GM23338 (cell line): ENCODE measurements at regions not wholly inside any gene's neighbourhood (a gene's known extent, or its start where the extent isn't known, plus 50 kb on each side); places are given as distances from the start of the nearest gene placed in this dataset.

Source experiments
- ATAC-seq: fragments of 200-7000 bp; cut with Tn5 transposase; 3 replicates; pipeline ENCODE4 v1.9.1; 2020
- DNase-seq: peaks from one replicate; pipeline ENCODE4 v3.0.0-alpha.2; 2015; ENCODE audit warnings: low spot score
- H2AFZ ChIP-seq: fragments of 200-600 bp; sonication (generic); 2 replicates; pipeline ENCODE4 v1.8.0; 2016; ENCODE audit warnings: antibody characterized with exemption, mild to moderate bottlenecking, moderate library complexity
- H3F3A ChIP-seq: fragments of 200-600 bp; sonication (generic); replicated peaks from 2 replicates; pipeline ENCODE4 v1.8.0; 2017; ENCODE audit warnings: antibody characterized with exemption, mixed run types, low read depth
- H3K27ac ChIP-seq: fragments of 200-600 bp; sonication (generic); 2 replicates; pipeline ENCODE4 v1.6.1; 2016; ENCODE audit warnings: low read depth
- H3K27me3 ChIP-seq: fragments of 200-600 bp; sonication (generic); 2 replicates; pipeline ENCODE4 v1.8.0; 2016; ENCODE audit warnings: mild to moderate bottlenecking, mixed run types, moderate library complexity; ENCODE audit not compliant: insufficient read depth
- H3K36me3 ChIP-seq: fragments of 200-600 bp; sonication (generic); 2 replicates; pipeline ENCODE4 v1.8.0; 2016; ENCODE audit warnings: mild to moderate bottlenecking; ENCODE audit not compliant: insufficient read depth
- H3K4me1 ChIP-seq: fragments of 200-600 bp; sonication (generic); 2 replicates; pipeline ENCODE4 v1.8.0; 2016; ENCODE audit warnings: mild to moderate bottlenecking, moderate library complexity; ENCODE audit not compliant: insufficient read depth
- H3K4me2 ChIP-seq: fragments of 200-600 bp; sonication (generic); 2 replicates; pipeline ENCODE4 v1.7.1; 2017; ENCODE audit warnings: mixed run types
- H3K4me3 ChIP-seq: fragments of 200-600 bp; sonication (generic); 2 replicates; pipeline ENCODE4 v1.6.1; 2016; ENCODE audit warnings: mixed run types
- H3K79me2 ChIP-seq: fragments of 200-600 bp; sonication (generic); replicated peaks from 2 replicates; pipeline ENCODE4 v1.8.0; 2017; ENCODE audit warnings: mild to moderate bottlenecking; ENCODE audit not compliant: insufficient read depth
- H3K9me2 ChIP-seq: fragments of 200-600 bp; sonication (generic); 2 replicates; pipeline ENCODE4 v1.8.0; 2017; ENCODE audit not compliant: insufficient read depth
- H4K20me1 ChIP-seq: fragments of 200-600 bp; sonication (generic); replicated peaks from 2 replicates; pipeline ENCODE4 v1.8.0; 2017; ENCODE audit warnings: mild to moderate bottlenecking; ENCODE audit not compliant: insufficient read depth
- H3K27ac Mint-ChIP-seq: 2 replicates; pipeline ENCODE4 v1.8.0; 2020; ENCODE audit warnings: inconsistent platforms, mild to moderate bottlenecking, moderate library complexity, mixed read lengths
- H3K27me3 Mint-ChIP-seq: 3 replicates; pipeline ENCODE4 v1.8.0; 2022; ENCODE audit warnings: low read depth, mild to moderate bottlenecking, moderate library complexity, mixed read lengths, inconsistent platforms; ENCODE audit not compliant: insufficient read depth, poor library complexity
- H3K36me3 Mint-ChIP-seq: 3 replicates; pipeline ENCODE4 v1.8.0; 2021; ENCODE audit warnings: low read depth, mild to moderate bottlenecking, inconsistent platforms, moderate library complexity, mixed read lengths
- H3K4me1 Mint-ChIP-seq: 3 replicates; pipeline ENCODE4 v1.8.0; 2020; ENCODE audit warnings: mild to moderate bottlenecking, inconsistent platforms, mixed read lengths
- H3K4me3 Mint-ChIP-seq: 3 replicates; pipeline ENCODE4 v1.8.0; 2021; ENCODE audit warnings: moderate library complexity, mild to moderate bottlenecking, inconsistent platforms, mixed read lengths
- H3K9me3 Mint-ChIP-seq: 3 replicates; pipeline ENCODE4 v1.8.0; 2020; ENCODE audit warnings: moderate library complexity, mild to moderate bottlenecking, inconsistent platforms, mixed read lengths
- CREB1 ChIP-seq: fragments of 250-450 bp; sonication (Bioruptor Pico); IDR thresholded peaks from 2 replicates; pipeline ENCODE4 v1.5.0; 2020; ENCODE audit warnings: low read depth, mild to moderate bottlenecking, moderate library complexity
- CTCF ChIP-seq, 2 experiments: fragments of 200-600 bp in 1 of 2; sonication (generic) in 1 of 2; conservative IDR thresholded peaks; 2 replicates each; pipeline versions ENCODE4 v1.5.1 to v1.6.1; 2016 to 2017; ENCODE audit warnings: antibody characterized with exemption in 2 of 2, low read depth in 2 of 2, mild to moderate bottlenecking in 2 of 2, moderate library complexity in 1 of 2
- ETS1 ChIP-seq: IDR thresholded peaks from 2 replicates; pipeline ENCODE4 v1.6.1; 2016; ENCODE audit warnings: antibody characterized with exemption
- EZH2 ChIP-seq: fragments of 200-600 bp; sonication (generic); IDR thresholded peaks from one replicate; pipeline ENCODE4 v1.8.0; 2017; ENCODE audit warnings: antibody characterized with exemption, mild to moderate bottlenecking, low read depth; ENCODE audit not compliant: unreplicated experiment
- EZH2phosphoT487 ChIP-seq: fragments of 200-600 bp; sonication (generic); IDR thresholded peaks from one replicate; pipeline ENCODE4 v1.8.1; 2018; ENCODE audit warnings: antibody characterized with exemption; ENCODE audit not compliant: unreplicated experiment
- JUNB ChIP-seq: IDR thresholded peaks from one replicate; pipeline ENCODE4 v1.6.1; 2016; ENCODE audit warnings: antibody characterized with exemption; ENCODE audit not compliant: unreplicated experiment
- NANOG ChIP-seq: IDR thresholded peaks from 2 replicates; pipeline ENCODE4 v1.6.1; 2016; ENCODE audit warnings: antibody characterized with exemption, borderline replicate concordance
- POLR2AphosphoS5 ChIP-seq: IDR thresholded peaks from 2 replicates; pipeline ENCODE4 v1.6.1; 2016; ENCODE audit warnings: antibody characterized with exemption, low read depth
- REST ChIP-seq: IDR thresholded peaks from one replicate; pipeline ENCODE4 v1.6.1; 2018; ENCODE audit warnings: antibody characterized with exemption; ENCODE audit not compliant: unreplicated experiment
- STAT1 ChIP-seq: IDR thresholded peaks from one replicate; pipeline ENCODE4 v1.6.1; 2016; ENCODE audit warnings: antibody characterized with exemption; ENCODE audit not compliant: unreplicated experiment
- ZNF114 ChIP-seq: fragments of 250-450 bp; sonication (Bioruptor Pico); IDR thresholded peaks from 2 replicates; pipeline ENCODE4 v1.5.0; 2020; ENCODE audit warnings: mild to moderate bottlenecking, moderate library complexity
- ZNF331 ChIP-seq: fragments of 250-450 bp; sonication (Bioruptor Pico); IDR thresholded peaks from 2 replicates; pipeline ENCODE4 v1.5.0; 2020; ENCODE audit warnings: low read depth, mild to moderate bottlenecking, moderate library complexity
- ZNF462 ChIP-seq: fragments of 250-450 bp; sonication (Bioruptor Pico); IDR thresholded peaks from 2 replicates; pipeline ENCODE4 v1.5.0; 2020; ENCODE audit warnings: mild to moderate bottlenecking, moderate library complexity

- no peak overlapping the region for H3K4me3 Mint-ChIP-seq
- H3K27me3 Mint-ChIP-seq: no peaks in the 10 kb centered on the region
- no peak overlapping the region for H3K27ac Mint-ChIP-seq
- H3K79me2 ChIP-seq: no peaks in the 10 kb centered on the region
- TF ChIP-seq NANOG (no peak), EZH2 (no peak), JUNB (no peak), CREB1 (no peak), ZNF114 (CRISPR knock-in tag) (no peak), CTCF (conservative IDR thresholded peaks at IDR 0.05; ENCODE audit: low read depth in 2 of 2) (no peak), EZH2phosphoT487 (no peak), ETS1 (no peak), POLR2AphosphoS5 (no peak), ZNF331 (CRISPR knock-in tag) (no peak), STAT1 (no peak), REST (no peak), ZNF462 (CRISPR knock-in tag) (no peak)
- no peak overlapping the region for H3K4me3 ChIP-seq
- no peak overlapping the region for H2AFZ ChIP-seq
- H4K20me1 ChIP-seq: no peaks in the 10 kb centered on the region
- H3K27me3 ChIP-seq: no peaks in the 10 kb centered on the region
- H3K9me2 ChIP-seq: peaks cover 4% of the 10 kb centered on the region; the same call in 1 of the 2 replicates
- H3K4me1 ChIP-seq: no peaks in the 10 kb centered on the region
- H3K27ac ChIP-seq: no peak overlapping the region
- ATAC-seq (no peak), DNase-seq (no peak)
- no peak overlapping the region for H3K4me2 ChIP-seq
- H3K36me3 Mint-ChIP-seq: no peaks in the 10 kb centered on the region
- no peaks in the 10 kb centered on the region for H3F3A ChIP-seq
- no peaks in the 10 kb centered on the region; the same call in 1 of the 3 replicates for H3K9me3 Mint-ChIP-seq
- no peaks in the 10 kb centered on the region for H3K4me1 Mint-ChIP-seq
- no peaks in the 10 kb centered on the region for H3K36me3 ChIP-seq
These were observed 299.6 kb downstream of the MAP2K4 start for GRCh38 chr17:12320286-12320685.
